ENCODE measurements at regions not wholly inside any gene's neighbourhood (a gene's known extent, or its start where the extent isn't known, plus 50 kb on each side); places are given as distances from the start of the nearest gene placed in this dataset.
"Not testable (repeated sequence)": the region's sequence is repeated elsewhere in the genome, so short reads cannot be mapped to it uniquely, and the experiment has no call there.

DNA sequence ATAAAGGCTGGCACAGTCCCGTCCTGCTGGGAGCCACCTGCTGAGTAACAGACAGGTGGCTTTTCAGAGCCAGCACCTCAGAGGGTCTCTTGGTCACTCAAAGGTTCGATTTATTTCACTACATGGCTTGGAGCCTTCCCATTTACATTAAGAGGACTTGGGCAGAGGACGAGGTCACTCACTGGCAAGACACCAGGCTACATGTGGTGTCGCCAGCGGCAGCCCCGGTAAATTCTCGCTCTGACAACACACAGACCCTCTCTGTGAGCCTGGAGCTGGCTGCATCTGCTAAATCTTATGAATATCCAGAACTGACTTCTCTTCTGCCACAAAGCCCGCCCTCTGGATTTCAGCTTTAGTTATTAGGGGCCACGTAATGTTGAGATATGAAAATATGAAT is 254.7 kb downstream of the VAPA start:
- no peak for DNase-seq (ENCODE audit: low read depth in 1 of 2, low spot score in 1 of 2)
- H3K4me3 ChIP-seq = no peak overlapping the region
- H3K9me3 ChIP-seq (ENCODE audit: low read depth) = no peaks in the 10 kb centered on the region
- H3K4me1 ChIP-seq (ENCODE audit: low read depth) = no peaks in the 10 kb centered on the region
- TF ChIP-seq, protein P1, sequence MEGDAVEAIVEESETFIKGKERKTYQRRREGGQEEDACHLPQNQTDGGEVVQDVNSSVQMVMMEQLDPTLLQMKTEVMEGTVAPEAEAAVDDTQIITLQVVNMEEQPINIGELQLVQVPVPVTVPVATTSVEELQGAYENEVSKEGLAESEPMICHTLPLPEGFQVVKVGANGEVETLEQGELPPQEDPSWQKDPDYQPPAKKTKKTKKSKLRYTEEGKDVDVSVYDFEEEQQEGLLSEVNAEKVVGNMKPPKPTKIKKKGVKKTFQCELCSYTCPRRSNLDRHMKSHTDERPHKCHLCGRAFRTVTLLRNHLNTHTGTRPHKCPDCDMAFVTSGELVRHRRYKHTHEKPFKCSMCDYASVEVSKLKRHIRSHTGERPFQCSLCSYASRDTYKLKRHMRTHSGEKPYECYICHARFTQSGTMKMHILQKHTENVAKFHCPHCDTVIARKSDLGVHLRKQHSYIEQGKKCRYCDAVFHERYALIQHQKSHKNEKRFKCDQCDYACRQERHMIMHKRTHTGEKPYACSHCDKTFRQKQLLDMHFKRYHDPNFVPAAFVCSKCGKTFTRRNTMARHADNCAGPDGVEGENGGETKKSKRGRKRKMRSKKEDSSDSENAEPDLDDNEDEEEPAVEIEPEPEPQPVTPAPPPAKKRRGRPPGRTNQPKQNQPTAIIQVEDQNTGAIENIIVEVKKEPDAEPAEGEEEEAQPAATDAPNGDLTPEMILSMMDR (IDR thresholded peaks at IDR 0.05; ENCODE audit: low read depth, low read length) = no peak
- H3K27me3 ChIP-seq = no peaks in the 10 kb centered on the region
- no peaks in the 10 kb centered on the region for H3K36me3 ChIP-seq
- no peak overlapping the region for H3K27ac ChIP-seq

DNA sequence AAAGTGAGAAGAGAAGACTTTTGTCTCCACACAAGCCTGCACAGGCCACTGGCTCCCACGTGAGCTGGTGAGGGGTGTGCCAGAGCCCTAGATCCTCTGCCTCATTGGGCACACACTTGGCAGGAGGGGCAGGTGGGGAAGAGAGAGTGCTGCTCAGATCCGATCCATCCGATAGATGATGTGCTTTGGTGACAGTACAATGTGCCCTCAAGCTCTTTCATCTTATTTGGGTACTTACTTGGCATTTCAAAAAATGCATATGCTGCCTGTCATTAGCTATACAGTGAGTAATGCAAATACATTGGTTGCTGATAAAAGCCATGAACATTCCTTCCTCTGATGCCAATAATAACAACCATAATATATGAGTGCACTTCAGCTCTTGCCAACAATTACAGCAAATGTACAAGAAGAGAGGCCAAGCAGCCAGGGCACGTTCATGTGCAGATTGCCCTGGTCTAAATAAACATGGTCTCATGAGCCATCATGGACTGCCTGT is 255.3 kb downstream of the VAPA start:
- DNase-seq (ENCODE audit: low read depth in 1 of 2, low spot score in 1 of 2) = peak in 1 of 2 donors; percentile 69
- H3K27me3 ChIP-seq = no peaks in the 10 kb centered on the region
- H3K4me1 ChIP-seq (ENCODE audit: low read depth) = no peaks in the 10 kb centered on the region
- H3K36me3 ChIP-seq = no peaks in the 10 kb centered on the region
- no peaks in the 10 kb centered on the region for H3K9me3 ChIP-seq (ENCODE audit: low read depth)
- no peak overlapping the region for H3K4me3 ChIP-seq
- TF ChIP-seq, protein P1 (IDR thresholded peaks at IDR 0.05; ENCODE audit: low read depth, low read length) = no peak
- H3K27ac ChIP-seq = no peak overlapping the region

DNA sequence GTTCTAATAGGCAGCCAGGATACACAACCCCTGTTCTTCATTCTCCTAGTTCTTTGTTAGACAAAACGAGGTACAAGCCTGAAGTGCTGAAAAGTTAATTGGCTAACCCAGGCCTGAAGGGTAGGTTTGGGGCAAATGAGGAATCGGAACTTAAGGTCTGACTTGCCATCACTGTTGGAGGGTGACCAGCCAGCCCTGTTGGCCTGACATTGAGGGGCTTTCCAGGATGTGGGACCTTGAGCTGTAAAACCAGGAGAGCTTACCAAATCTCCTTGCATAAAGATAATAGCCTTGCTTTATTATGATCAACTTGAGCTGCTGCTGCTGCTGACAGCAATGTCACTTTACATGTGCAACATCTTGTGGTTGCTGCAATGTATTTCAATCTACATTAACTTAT is 256.0 kb downstream of the VAPA start:
- Histone ChIP-seq H3K4me3 (no peak overlapping the region), H3K4me1 (ENCODE audit: low read depth) (no peaks in the 10 kb centered on the region), H3K27ac (no peak overlapping the region), H3K36me3 (no peaks in the 10 kb centered on the region), H3K27me3 (no peaks in the 10 kb centered on the region), H3K9me3 (ENCODE audit: low read depth) (no peaks in the 10 kb centered on the region)
- no peak for DNase-seq (ENCODE audit: low read depth in 1 of 2, low spot score in 1 of 2)
- TF ChIP-seq, protein P1 (IDR thresholded peaks at IDR 0.05; ENCODE audit: low read depth, low read length) = no peak

DNA sequence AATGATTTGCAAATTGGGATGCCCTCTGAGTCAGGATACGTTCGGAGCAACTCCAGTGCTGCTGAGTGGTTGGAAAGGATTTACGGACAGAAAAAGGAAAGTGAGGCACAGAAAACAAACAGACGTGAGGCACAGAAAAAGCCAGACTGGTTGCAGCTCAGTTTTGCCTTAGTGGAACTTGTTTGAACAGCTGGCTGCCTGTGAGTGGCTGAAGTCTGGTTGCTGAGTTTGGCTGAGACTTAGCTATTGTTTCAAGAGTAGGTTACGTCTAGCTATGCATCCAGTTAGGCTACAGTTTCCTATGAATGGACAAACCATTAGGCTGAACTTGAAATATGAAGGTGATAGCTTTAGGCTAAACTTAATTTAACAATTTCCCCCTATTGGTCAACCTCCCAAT is 256.6 kb downstream of the VAPA start:
- H3K27me3 ChIP-seq = no peaks in the 10 kb centered on the region
- no peaks in the 10 kb centered on the region for H3K4me1 ChIP-seq (ENCODE audit: low read depth)
- no peak overlapping the region for H3K4me3 ChIP-seq
- TF ChIP-seq, protein P1 (IDR thresholded peaks at IDR 0.05; ENCODE audit: low read depth, low read length) = no peak
- no peak overlapping the region for H3K27ac ChIP-seq
- no peaks in the 10 kb centered on the region for H3K9me3 ChIP-seq (ENCODE audit: low read depth)
- DNase-seq (ENCODE audit: low read depth in 1 of 2, low spot score in 1 of 2) = peak in 1 of 2 donors; percentile 36
- H3K36me3 ChIP-seq = no peaks in the 10 kb centered on the region

DNA sequence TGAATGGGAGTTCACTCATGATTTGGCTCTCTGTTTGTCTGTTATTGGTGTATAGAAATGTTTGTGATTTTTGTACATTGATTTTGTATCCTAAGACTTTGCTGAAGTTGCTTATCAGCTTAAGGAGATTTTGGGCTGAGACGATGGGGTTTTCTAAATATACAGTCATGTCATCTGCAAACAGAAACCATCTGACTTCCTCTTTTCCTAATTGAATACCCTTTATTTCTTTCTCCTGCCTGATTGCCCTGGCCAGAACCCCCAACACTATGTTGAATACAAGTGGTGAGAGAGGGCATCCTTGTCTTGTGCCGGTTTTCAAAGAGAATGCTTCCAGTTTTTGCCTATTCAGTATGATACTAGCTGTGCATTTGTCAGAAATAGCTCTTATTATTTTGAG is 261.5 kb downstream of the VAPA start:
- not testable (repeated sequence) for H3K9me3 ChIP-seq (ENCODE audit: low read depth)

DNA sequence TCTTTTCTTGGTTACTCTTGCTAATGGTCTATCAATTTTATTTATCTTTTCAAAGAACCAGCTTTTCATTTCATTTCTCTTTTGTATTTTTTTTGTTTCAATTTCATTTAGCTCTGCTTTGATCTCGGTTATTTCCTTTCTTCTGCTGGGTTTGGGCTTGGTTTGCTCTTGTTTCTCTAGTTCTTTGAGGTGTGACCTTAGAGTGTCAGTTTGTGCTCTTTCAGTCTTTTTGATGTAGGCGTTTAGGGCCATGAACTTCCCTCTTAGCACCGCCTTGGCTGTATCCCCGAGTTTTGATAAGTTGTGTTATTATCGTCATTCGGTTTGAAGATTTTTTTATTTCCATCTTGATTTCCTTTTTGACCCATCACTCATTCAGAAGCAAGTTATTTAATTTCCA is 265.5 kb downstream of the VAPA start:
- H3K9me3 ChIP-seq (ENCODE audit: low read depth); H3K4me3 ChIP-seq; H3K4me1 ChIP-seq (ENCODE audit: low read depth); H3K27ac ChIP-seq; DNase-seq (ENCODE audit: low read depth in 1 of 2, low spot score in 1 of 2); H3K36me3 ChIP-seq; H3K27me3 ChIP-seq: not testable (repeated sequence)

More for the DNA sequence above, 261.5 kb downstream of the VAPA start:
- H3K27me3 ChIP-seq; H3K4me1 ChIP-seq (ENCODE audit: low read depth); H3K36me3 ChIP-seq; H3K27ac ChIP-seq; DNase-seq (ENCODE audit: low read depth in 1 of 2, low spot score in 1 of 2); H3K4me3 ChIP-seq: not testable (repeated sequence)

Measured in cardiac muscle cell (in vitro differentiated cells and primary cell).